ENCODE measurements at regions not wholly inside any gene's neighbourhood (a gene's known extent, or its start where the extent isn't known, plus 50 kb on each side); places are given as distances from the start of the nearest gene placed in this dataset.

DNA sequence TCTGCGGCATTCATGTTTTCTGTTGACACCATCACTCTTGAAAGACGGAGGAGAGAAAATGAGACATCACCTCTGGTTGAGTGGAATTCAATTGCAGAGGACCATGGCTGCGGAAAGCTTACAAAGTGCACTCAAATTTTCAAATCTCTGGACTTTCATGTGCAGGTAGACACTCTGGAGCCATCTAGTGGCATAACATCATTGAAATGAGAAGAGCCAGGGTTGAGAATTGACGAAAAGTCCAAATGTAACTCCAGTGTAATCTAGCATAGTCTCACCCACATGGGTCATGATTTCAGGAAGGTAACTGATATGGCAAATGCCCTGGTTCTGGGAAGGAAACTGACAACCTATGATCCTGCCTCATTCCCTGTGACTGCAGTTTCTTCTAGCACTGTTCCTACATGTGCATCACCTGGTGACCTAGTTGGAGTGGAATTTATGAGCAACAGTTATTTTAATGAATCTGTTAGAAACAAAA is 687.8 kb downstream of the KCNA4 start:
- TF ChIP-seq EZH2 (IDR thresholded peaks at IDR 0.05; ENCODE audit: insufficient read depth, poor library complexity, severe bottlenecking) (no peak), EZH2phosphoT487 (IDR thresholded peaks at IDR 0.05; ENCODE audit: insufficient read depth, low read depth) (no peak)
